Kidney epithelial cell (primary cell): ENCODE measurements at regions not wholly inside any gene's neighbourhood (a gene's known extent, or its start where the extent isn't known, plus 50 kb on each side); places are given as distances from the start of the nearest gene placed in this dataset.
"Not testable (repeated sequence)": the region's sequence is repeated elsewhere in the genome, so short reads cannot be mapped to it uniquely, and the experiment has no call there.

Experiments used
- DNase-seq: peaks from one replicate; pipeline ENCODE4 v3.0.0-alpha.2; 2010; ENCODE audit warnings: low read depth
- H3K27me3 ChIP-seq: 2 replicates; pipeline ENCODE4 v1.6.0; 2011; ENCODE audit warnings: low read length; ENCODE audit not compliant: control insufficient read depth, insufficient read depth
- H3K36me3 ChIP-seq: 2 replicates; pipeline ENCODE4 v1.5.1; 2011; ENCODE audit warnings: low read length; ENCODE audit not compliant: control insufficient read depth, insufficient read depth
- H3K4me3 ChIP-seq: 2 replicates; pipeline ENCODE4 v1.5.1; 2011; ENCODE audit warnings: low read depth, mild to moderate bottlenecking, control low read depth, low read length
- TF ChIP-seq, protein P1 (sequence below): IDR thresholded peaks from 2 replicates; pipeline ENCODE4 v1.5.1; 2011; ENCODE audit warnings: mild to moderate bottlenecking, moderate library complexity, low read length, control low read depth, inconsistent platforms; ENCODE audit not compliant: insufficient read depth, poor library complexity, severe bottlenecking

DNA sequence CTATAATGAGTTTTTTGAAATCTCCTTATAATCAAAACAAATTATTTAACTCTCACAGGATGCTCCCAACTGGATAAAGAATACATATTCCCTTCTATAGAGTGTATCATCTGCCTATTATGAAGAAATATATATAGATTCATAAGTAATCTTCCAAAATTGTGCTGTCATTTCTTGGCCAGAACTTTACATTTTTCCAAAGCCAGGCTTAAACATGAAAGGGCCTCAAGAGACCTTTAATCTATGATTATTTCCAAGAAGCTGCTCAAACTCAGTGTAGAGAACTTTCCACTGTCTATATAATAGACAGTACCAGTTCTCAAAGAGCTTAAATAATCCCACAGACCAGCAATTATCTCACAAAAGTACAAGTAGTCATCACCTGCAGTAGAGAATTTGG, 211.0 kb downstream of the AKAIN1 start:
- Histone ChIP-seq H3K4me3 (no peak overlapping the region), H3K36me3 (no peaks in the 10 kb centered on the region), H3K27me3 (no peaks in the 10 kb centered on the region)
- TF ChIP-seq, protein P1, sequence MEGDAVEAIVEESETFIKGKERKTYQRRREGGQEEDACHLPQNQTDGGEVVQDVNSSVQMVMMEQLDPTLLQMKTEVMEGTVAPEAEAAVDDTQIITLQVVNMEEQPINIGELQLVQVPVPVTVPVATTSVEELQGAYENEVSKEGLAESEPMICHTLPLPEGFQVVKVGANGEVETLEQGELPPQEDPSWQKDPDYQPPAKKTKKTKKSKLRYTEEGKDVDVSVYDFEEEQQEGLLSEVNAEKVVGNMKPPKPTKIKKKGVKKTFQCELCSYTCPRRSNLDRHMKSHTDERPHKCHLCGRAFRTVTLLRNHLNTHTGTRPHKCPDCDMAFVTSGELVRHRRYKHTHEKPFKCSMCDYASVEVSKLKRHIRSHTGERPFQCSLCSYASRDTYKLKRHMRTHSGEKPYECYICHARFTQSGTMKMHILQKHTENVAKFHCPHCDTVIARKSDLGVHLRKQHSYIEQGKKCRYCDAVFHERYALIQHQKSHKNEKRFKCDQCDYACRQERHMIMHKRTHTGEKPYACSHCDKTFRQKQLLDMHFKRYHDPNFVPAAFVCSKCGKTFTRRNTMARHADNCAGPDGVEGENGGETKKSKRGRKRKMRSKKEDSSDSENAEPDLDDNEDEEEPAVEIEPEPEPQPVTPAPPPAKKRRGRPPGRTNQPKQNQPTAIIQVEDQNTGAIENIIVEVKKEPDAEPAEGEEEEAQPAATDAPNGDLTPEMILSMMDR = no peak
- no peak for DNase-seq

DNA sequence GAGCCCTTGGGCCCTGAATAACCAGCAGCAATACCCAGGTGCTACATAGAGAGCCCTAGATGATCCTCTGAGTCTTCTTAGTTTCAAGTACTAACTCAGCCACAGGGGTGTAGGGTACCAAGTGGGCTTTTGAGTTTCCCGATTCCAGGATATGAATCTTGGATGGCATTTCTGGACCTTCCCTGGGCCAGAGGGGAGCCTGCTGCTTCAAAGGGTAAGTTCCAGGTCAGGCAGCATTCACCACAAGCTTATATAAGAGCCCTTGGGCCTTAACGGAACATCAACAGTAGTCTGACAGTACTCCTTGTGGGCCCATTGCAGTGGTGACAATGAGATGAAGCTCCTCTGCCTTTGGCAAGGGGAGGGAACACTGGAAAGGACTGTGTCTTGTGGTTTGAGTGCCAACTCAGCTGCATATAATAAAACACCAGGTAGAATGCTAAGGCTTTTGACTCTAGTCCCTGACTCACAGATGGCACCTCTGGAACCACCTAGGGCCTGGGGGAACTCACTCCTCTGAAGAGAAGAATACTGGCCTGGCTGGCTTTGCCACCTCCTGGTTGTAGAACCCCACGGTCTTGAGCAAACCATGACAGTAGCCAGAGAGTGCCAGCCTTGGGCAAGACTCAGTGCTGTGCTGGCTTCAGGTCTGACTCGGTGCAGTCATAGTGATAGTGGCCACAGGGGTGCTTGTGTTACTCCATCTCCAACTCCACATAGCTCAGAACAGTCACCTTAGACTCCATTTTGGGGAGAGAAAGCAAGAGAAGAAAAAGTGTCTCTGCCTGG, 235.7 kb downstream of the AKAIN1 start:
- H3K4me3 ChIP-seq = no peak overlapping the region
- H3K36me3 ChIP-seq = no peaks in the 10 kb centered on the region
- TF ChIP-seq, protein P1 = no peak
- no peaks in the 10 kb centered on the region for H3K27me3 ChIP-seq
- DNase-seq = no peak

- Histone ChIP-seq H3K36me3 (no peaks in the 10 kb centered on the region), H3K27me3 (no peaks in the 10 kb centered on the region), H3K4me3 (no peak overlapping the region)
- no peak for DNase-seq
- TF ChIP-seq, protein P1 = no peak
These were observed 236.5 kb downstream of the AKAIN1 start for GRCh38 chr18:4960578-4960977.

DNA sequence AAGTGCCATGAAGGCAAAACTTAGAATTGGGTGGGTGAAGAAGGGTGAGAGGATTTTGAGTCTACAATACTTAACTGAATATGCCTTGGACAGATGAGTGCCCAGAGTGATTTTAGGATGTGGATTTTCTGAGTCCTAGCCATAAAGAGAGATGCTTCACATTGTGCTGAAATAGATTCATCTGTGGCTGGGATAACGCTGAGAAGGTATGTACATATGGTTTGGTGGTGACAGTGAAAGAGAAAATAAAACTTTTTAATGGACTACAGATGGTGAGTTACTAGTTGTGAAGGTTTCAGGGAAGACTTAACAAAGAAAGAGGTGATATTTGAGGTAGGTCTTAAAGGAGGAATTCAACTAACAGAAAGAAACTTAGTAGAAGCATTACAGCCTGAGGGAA, 265.8 kb downstream of the AKAIN1 start:
- TF ChIP-seq, protein P1 = no peak
- no peak for DNase-seq
- Histone ChIP-seq H3K27me3 (no peaks in the 10 kb centered on the region), H3K36me3 (no peaks in the 10 kb centered on the region), H3K4me3 (no peak overlapping the region)

- Histone ChIP-seq H3K4me3 (no peak overlapping the region), H3K36me3 (no peaks in the 10 kb centered on the region), H3K27me3 (no peaks in the 10 kb centered on the region)
- DNase-seq = no peak
- TF ChIP-seq, protein P1 = no peak
These were observed 275.5 kb downstream of the AKAIN1 start for GRCh38 chr18:4921548-4921947.

DNA sequence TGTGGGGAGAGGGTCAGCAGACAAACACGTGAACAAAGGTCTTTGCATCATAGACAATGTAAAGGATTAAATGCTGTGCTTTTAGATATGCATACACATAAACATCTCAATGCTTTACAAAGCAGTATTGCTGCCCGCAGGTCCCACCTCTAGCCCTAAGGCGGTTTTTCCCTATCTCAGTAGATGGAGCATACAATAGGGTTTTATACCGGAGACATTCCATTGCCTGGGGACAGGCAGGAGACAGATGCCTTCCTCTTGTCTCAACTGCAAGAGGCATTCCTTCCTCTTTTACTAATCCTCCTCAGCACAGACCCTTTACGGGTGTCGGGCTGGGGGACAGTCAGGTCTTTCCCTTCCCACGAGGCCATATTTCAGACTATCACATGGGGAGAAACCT, 279.5 kb downstream of the AKAIN1 start:
- H3K4me3 ChIP-seq, DNase-seq, H3K27me3 ChIP-seq, H3K36me3 ChIP-seq: not testable (repeated sequence)
